ENCODE measurements at regions not wholly inside any gene's neighbourhood (a gene's known extent, or its start where the extent isn't known, plus 50 kb on each side); places are given as distances from the start of the nearest gene placed in this dataset.

- Histone ChIP-seq H3K4me1 (ENCODE audit: control insufficient read depth, low read length) (no peaks in the 10 kb centered on the region), H3K27me3 (ENCODE audit: control insufficient read depth, low read length) (no peaks in the 10 kb centered on the region), H3K4me3 (ENCODE audit: low read length) (no peak overlapping the region), H3K27ac (ENCODE audit: low read depth, low read length) (no peak overlapping the region), H3K9me3 (ENCODE audit: control insufficient read depth, insufficient read depth, low read length) (no peaks in the 10 kb centered on the region), H3F3A (ENCODE audit: control insufficient read depth, insufficient read depth) (no peaks in the 10 kb centered on the region), H3K36me3 (ENCODE audit: control insufficient read depth, low read length) (no peaks in the 10 kb centered on the region), H4K20me1 (ENCODE audit: control insufficient read depth, insufficient read depth, low read depth, low read length) (no peaks in the 10 kb centered on the region), H3K79me2 (ENCODE audit: control insufficient read depth, low read length) (no peaks in the 10 kb centered on the region), H3K9me2 (replicated peaks; ENCODE audit: control insufficient read depth, low read length) (no peaks in the 10 kb centered on the region), H3K4me2 (ENCODE audit: low read length) (no peak overlapping the region)
- TF ChIP-seq CTCF (IDR thresholded peaks at IDR 0.05; ENCODE audit: low read depth, low read length, poor library complexity, severe bottlenecking) (no peak), EZH2phosphoT487 (IDR thresholded peaks at IDR 0.05; ENCODE audit: borderline replicate concordance, low read length) (no peak)
Measured at GRCh38 chr3:124051636-124052035, 59.7 kb upstream of the ROPN1 start.

GRCh38 chr3:124053871-124054270, 61.9 kb upstream of the ROPN1 start:
- no peaks in the 10 kb centered on the region for H3K36me3 ChIP-seq (ENCODE audit: control insufficient read depth, low read length)
- H4K20me1 ChIP-seq (ENCODE audit: control insufficient read depth, insufficient read depth, low read depth, low read length), result no peaks in the 10 kb centered on the region
- no peak overlapping the region for H3K4me3 ChIP-seq (ENCODE audit: low read length)
- H3K27me3 ChIP-seq (ENCODE audit: control insufficient read depth, low read length), result no peaks in the 10 kb centered on the region
- H3K9me3 ChIP-seq (ENCODE audit: control insufficient read depth, insufficient read depth, low read length), result no peaks in the 10 kb centered on the region
- H3K4me1 ChIP-seq (ENCODE audit: control insufficient read depth, low read length), result no peaks in the 10 kb centered on the region
- no peak for TF ChIP-seq CTCF (IDR thresholded peaks at IDR 0.05; ENCODE audit: low read depth, low read length, poor library complexity, severe bottlenecking)
- TF ChIP-seq EZH2phosphoT487 (IDR thresholded peaks at IDR 0.05; ENCODE audit: borderline replicate concordance, low read length), result no peak
- H3K9me2 ChIP-seq (replicated peaks; ENCODE audit: control insufficient read depth, low read length), result no peaks in the 10 kb centered on the region
- no peaks in the 10 kb centered on the region for H3K79me2 ChIP-seq (ENCODE audit: control insufficient read depth, low read length)
- no peak overlapping the region for H3K27ac ChIP-seq (ENCODE audit: low read depth, low read length)
- H3F3A ChIP-seq (ENCODE audit: control insufficient read depth, insufficient read depth), result no peaks in the 10 kb centered on the region
- H3K4me2 ChIP-seq (ENCODE audit: low read length), result no peak overlapping the region

GRCh38 chr3:124056846-124057245, 64.9 kb upstream of the ROPN1 start:
- H4K20me1 ChIP-seq (ENCODE audit: control insufficient read depth, insufficient read depth, low read depth, low read length), result no peaks in the 10 kb centered on the region
- H3K4me3 ChIP-seq (ENCODE audit: low read length), result no peak overlapping the region
- no peak overlapping the region for H3K27ac ChIP-seq (ENCODE audit: low read depth, low read length)
- no peaks in the 10 kb centered on the region for H3K36me3 ChIP-seq (ENCODE audit: control insufficient read depth, low read length)
- H3K27me3 ChIP-seq (ENCODE audit: control insufficient read depth, low read length), result no peaks in the 10 kb centered on the region
- no peaks in the 10 kb centered on the region for H3F3A ChIP-seq (ENCODE audit: control insufficient read depth, insufficient read depth)
- no peak overlapping the region for H3K4me2 ChIP-seq (ENCODE audit: low read length)
- no peaks in the 10 kb centered on the region for H3K9me2 ChIP-seq (replicated peaks; ENCODE audit: control insufficient read depth, low read length)
- H3K4me1 ChIP-seq (ENCODE audit: control insufficient read depth, low read length), result no peaks in the 10 kb centered on the region
- no peaks in the 10 kb centered on the region for H3K79me2 ChIP-seq (ENCODE audit: control insufficient read depth, low read length)
- TF ChIP-seq EZH2phosphoT487 (IDR thresholded peaks at IDR 0.05; ENCODE audit: borderline replicate concordance, low read length), result no peak
- no peak for TF ChIP-seq CTCF (IDR thresholded peaks at IDR 0.05; ENCODE audit: low read depth, low read length, poor library complexity, severe bottlenecking)
- H3K9me3 ChIP-seq (ENCODE audit: control insufficient read depth, insufficient read depth, low read length), result no peaks in the 10 kb centered on the region

- no peak for TF ChIP-seq CTCF (IDR thresholded peaks at IDR 0.05; ENCODE audit: low read depth, low read length, poor library complexity, severe bottlenecking)
- TF ChIP-seq EZH2phosphoT487 (IDR thresholded peaks at IDR 0.05; ENCODE audit: borderline replicate concordance, low read length), result no peak
- no peaks in the 10 kb centered on the region for H3K9me2 ChIP-seq (replicated peaks; ENCODE audit: control insufficient read depth, low read length)
- no peak overlapping the region for H3K27ac ChIP-seq (ENCODE audit: low read depth, low read length)
- H3K9me3 ChIP-seq (ENCODE audit: control insufficient read depth, insufficient read depth, low read length), result no peaks in the 10 kb centered on the region
- H3K4me2 ChIP-seq (ENCODE audit: low read length), result no peak overlapping the region
- H3K4me3 ChIP-seq (ENCODE audit: low read length), result no peak overlapping the region
- H3F3A ChIP-seq (ENCODE audit: control insufficient read depth, insufficient read depth), result no peaks in the 10 kb centered on the region
- no peaks in the 10 kb centered on the region for H3K27me3 ChIP-seq (ENCODE audit: control insufficient read depth, low read length)
- H3K79me2 ChIP-seq (ENCODE audit: control insufficient read depth, low read length), result no peaks in the 10 kb centered on the region
- no peaks in the 10 kb centered on the region for H3K4me1 ChIP-seq (ENCODE audit: control insufficient read depth, low read length)
- H3K36me3 ChIP-seq (ENCODE audit: control insufficient read depth, low read length), result no peaks in the 10 kb centered on the region
- no peaks in the 10 kb centered on the region for H4K20me1 ChIP-seq (ENCODE audit: control insufficient read depth, insufficient read depth, low read depth, low read length)
Measured at GRCh38 chr3:124057420-124057819, 65.5 kb upstream of the ROPN1 start.

Data from DOHH2 (cell line).